ENCODE measurements at regions not wholly inside any gene's neighbourhood (a gene's known extent, or its start where the extent isn't known, plus 50 kb on each side); places are given as distances from the start of the nearest gene placed in this dataset.
"Not testable (repeated sequence)": the region's sequence is repeated elsewhere in the genome, so short reads cannot be mapped to it uniquely, and the experiment has no call there.

DNA sequence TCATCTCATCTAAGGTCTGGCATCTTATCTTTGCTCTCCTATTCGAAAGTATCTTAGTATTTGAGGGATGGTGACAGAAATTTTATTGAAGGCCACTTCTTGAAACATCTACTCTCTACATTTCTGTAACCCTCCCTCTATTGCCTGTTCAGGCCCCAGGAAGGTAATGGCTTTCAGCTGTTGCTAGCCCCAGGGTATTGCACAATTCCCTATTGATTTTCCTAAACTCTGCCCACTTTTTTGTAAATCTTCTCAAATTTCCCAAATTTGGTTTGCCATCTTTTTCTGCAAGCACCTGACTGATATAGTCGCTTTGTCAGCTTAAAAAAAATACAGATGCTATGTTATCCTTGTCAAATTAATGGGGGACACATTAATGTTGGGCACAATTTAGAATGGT, 242.1 kb downstream of the RAP2B start:
- DNase-seq (ENCODE audit: low spot score), result no peak
- TF ChIP-seq, protein P1, sequence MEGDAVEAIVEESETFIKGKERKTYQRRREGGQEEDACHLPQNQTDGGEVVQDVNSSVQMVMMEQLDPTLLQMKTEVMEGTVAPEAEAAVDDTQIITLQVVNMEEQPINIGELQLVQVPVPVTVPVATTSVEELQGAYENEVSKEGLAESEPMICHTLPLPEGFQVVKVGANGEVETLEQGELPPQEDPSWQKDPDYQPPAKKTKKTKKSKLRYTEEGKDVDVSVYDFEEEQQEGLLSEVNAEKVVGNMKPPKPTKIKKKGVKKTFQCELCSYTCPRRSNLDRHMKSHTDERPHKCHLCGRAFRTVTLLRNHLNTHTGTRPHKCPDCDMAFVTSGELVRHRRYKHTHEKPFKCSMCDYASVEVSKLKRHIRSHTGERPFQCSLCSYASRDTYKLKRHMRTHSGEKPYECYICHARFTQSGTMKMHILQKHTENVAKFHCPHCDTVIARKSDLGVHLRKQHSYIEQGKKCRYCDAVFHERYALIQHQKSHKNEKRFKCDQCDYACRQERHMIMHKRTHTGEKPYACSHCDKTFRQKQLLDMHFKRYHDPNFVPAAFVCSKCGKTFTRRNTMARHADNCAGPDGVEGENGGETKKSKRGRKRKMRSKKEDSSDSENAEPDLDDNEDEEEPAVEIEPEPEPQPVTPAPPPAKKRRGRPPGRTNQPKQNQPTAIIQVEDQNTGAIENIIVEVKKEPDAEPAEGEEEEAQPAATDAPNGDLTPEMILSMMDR (IDR thresholded peaks at IDR 0.05; ENCODE audit: extremely low read depth, missing control alignments), result no peak

DNA sequence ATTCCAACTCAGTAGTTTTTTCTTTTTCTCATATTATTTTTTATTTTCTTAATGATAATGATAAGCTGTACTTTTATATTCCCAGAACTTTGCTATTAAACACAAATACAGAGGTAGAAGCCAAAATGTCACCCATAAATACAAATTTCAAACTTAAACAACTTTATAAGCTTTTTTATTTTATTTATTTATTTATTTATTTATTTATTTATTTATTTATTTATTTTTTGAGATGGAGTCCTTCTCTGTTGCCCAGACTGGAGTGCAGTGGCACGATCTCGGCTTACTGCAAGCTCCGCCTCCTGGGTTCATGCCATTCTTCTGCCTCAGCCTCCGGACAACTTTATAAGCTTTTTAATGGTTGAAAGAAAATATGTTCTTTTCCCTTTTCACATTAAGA, 243.3 kb downstream of the RAP2B start:
- DNase-seq (ENCODE audit: low spot score), result not testable (repeated sequence)

DNA sequence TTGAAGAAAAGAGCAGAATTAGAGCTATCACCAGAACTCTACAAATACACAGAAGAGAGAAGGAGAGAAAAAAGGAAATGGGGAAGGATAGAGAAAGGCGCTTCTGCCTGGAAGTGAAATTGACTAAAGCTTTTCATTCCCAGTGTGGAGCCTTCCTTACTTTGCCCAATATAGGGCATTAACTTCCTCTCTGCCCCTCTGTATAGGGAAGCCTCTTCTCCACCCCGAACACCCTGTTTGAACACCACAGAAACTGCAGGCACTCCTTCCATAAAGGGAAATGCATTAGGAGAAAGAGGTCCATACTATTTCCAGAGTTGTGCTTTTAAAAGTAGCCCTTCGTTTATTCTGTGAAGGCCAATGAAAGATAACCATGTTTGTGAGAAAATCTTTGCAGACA, 248.5 kb downstream of the RAP2B start:
- DNase-seq (ENCODE audit: low spot score), result no peak
- TF ChIP-seq, protein P1 (IDR thresholded peaks at IDR 0.05; ENCODE audit: extremely low read depth, missing control alignments), result no peak

DNA sequence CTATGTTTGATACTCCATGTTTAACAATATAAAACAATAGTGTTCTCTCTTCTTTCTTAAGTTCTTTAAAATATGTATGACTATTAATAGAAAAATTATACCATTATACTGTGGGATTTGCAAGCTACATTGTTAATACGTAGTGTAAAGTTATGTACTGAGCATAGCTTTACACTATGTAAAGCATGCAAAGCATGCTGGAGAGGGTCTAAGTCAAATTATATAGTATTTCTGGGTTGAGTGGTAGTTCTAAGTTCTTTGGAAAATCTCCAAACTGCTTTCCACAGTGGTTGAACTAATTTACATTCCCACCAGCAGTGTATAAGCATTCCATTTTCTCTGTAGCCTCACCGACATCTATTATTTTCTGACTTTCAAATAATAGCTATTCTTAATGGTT, 253.0 kb downstream of the RAP2B start:
- no peak for DNase-seq (ENCODE audit: low spot score)
- TF ChIP-seq, protein P1 (IDR thresholded peaks at IDR 0.05; ENCODE audit: extremely low read depth, missing control alignments), result no peak

DNA sequence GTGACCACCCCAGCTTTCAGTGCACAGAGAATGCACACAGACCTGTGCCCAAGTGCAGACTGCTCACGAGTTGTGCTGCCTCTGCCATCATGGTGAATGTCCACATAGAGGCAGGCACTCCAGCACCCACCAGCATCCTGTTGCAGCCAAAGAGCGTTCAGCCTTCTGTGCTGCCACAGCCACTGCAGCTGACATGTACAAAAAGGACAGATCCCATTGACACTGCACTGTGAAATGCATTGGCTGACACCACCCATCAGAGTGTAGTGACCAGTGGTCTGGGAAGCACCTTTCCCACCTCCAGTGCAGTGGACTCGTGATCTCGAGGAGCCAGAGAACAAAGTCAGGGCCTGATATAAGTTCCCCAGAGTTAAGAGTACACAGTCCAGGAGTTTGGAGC, 260.3 kb downstream of the RAP2B start:
- TF ChIP-seq, protein P1 (IDR thresholded peaks at IDR 0.05; ENCODE audit: extremely low read depth, missing control alignments), result no peak
- no peak for DNase-seq (ENCODE audit: low spot score)

DNA sequence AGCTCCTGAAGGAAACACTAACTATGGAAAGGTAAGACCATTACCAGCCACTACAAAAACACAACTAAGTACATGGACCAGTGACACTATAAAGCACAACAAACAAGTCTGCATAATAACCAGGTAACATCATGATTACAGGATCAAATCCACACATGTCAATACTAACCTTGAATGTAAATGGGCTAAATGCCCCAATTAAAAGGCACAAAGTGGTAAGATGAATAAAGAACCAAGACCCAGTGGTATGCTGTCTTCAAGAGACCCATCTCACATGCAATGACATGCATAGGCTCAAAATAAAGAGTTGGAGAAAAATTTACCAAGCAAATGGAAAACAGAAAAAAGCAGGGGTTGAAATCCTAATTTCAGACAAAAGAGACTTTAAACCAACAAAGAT, 261.8 kb downstream of the RAP2B start:
- not testable (repeated sequence) for DNase-seq (ENCODE audit: low spot score)

DNA sequence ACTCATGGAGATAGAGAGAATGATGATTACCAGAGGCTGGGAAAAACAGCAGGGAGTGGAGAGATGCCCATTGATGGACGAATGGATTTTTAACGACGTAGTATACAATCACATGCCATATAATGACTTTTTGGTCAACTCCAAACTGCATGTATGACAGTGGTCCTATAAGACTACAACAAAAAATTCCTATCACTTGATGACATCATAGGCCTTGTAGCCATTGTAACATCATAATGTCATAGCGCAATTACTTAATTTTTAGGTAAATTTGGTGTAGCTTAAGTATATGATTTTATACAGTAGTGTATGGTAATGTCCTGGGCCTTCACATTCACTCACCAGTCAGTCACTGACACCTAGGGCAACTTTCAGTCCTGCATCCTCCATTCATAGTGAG, 264.3 kb downstream of the RAP2B start:
- no peak for DNase-seq (ENCODE audit: low spot score)
- TF ChIP-seq, protein P1 (IDR thresholded peaks at IDR 0.05; ENCODE audit: extremely low read depth, missing control alignments), result no peak

DNA sequence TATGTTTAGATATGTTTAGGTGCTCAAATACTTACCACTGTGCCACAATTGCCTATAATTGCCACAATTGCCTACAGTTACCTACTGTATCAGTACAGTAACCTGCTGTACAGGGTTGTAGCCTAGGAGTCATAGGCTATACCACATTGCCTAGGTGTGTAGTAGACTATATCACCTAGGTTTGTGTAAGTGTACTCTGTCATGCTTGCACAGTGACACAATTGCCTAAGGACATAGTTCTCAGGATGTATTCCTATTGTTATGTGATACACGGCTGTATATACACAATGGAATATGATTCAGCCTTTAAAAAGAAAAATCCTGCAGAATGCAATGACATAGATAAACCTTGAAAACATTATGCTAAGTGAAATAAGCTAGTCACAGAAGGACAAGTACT, 264.8 kb downstream of the RAP2B start:
- TF ChIP-seq, protein P1 (IDR thresholded peaks at IDR 0.05; ENCODE audit: extremely low read depth, missing control alignments), result no peak
- DNase-seq (ENCODE audit: low spot score), result no peak

DNA sequence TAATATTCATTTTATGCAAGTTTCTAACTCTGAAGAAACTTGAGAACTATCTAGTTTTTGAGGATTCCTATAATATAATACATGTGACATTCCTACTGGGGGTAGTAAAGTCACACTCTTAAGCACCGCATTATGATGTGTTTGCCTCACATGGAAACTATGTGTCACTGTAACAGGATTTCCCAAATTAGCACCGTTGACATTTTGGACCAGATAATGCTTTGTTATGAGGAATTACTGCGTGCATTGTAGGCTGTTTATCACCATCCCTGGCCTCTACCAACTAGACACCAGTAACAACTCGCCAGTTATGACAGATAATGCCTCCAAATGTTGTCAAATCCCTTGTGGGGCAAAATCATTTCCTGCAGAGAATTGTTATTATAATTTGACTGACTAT, 267.8 kb downstream of the RAP2B start:
- TF ChIP-seq, protein P1 (IDR thresholded peaks at IDR 0.05; ENCODE audit: extremely low read depth, missing control alignments), result no peak
- no peak for DNase-seq (ENCODE audit: low spot score)
